Peyer's patch (tissue), 4 donors: ENCODE measurements at regions not wholly inside any gene's neighbourhood (a gene's known extent, or its start where the extent isn't known, plus 50 kb on each side); places are given as distances from the start of the nearest gene placed in this dataset.

ENCODE experiments used
- DNase-seq, 3 donors: peaks; one replicate each; pipeline ENCODE4 v3.0.0-alpha.2; 2017 to 2019
- H3K27ac ChIP-seq, 4 donors: fragments of 200-600 bp; sonication (generic); one replicate each; pipeline ENCODE4 v1.5.1; 2016 to 2019
- H3K27me3 ChIP-seq, 2 donors: fragments of 200-600 bp; sonication (generic); one replicate each; pipeline ENCODE4 v1.5.1; 2019
- H3K36me3 ChIP-seq, 3 donors: fragments of 200-600 bp; sonication (generic); one replicate each; pipeline ENCODE4 v1.5.1; 2016 to 2019
- H3K4me1 ChIP-seq, 4 donors: fragments of 200-600 bp; sonication (generic); one replicate each; pipeline ENCODE4 v1.5.1; 2016 to 2019
- H3K4me3 ChIP-seq, 4 donors: fragments of 200-600 bp; sonication (generic); 1 replicate in 3 of 4; 2 replicates in 1 of 4; pipeline ENCODE4 v1.5.1; 2016 to 2019; ENCODE audit warnings: mild to moderate bottlenecking in 1 of 4
- H3K9me3 ChIP-seq, 4 donors: fragments of 200-600 bp; sonication (generic); one replicate each; pipeline ENCODE4 v1.5.1; 2016 to 2019; ENCODE audit warnings: mild to moderate bottlenecking in 1 of 4
- CTCF ChIP-seq, 6 experiments: fragments of 450-650 bp in 4 of 6; fragments of 200-600 bp in 2 of 6; sonication (generic) in 1 of 6; IDR thresholded peaks; one replicate each; pipeline ENCODE4 v1.5.1; 2017 to 2019; ENCODE audit warnings: antibody characterized with exemption in 6 of 6, mild to moderate bottlenecking in 3 of 6, moderate library complexity in 1 of 6
- POLR2A ChIP-seq, 2 donors: fragments of 450-650 bp; IDR thresholded peaks; one replicate each; pipeline ENCODE4 v1.5.1; 2017; ENCODE audit warnings: antibody characterized with exemption in 2 of 2, mild to moderate bottlenecking in 2 of 2, moderate library complexity in 2 of 2

GRCh38 chr10:78328592-78329404 is 295.1 kb downstream of the RPS24 start:
- Histone ChIP-seq H3K4me1 (no peaks in the 10 kb centered on the region), H3K9me3 (peaks cover 0 to 3% (median 0%) of the 10 kb centered on the region in 4 donors), H3K4me3 (no peak overlapping the region), H3K36me3 (no peaks in the 10 kb centered on the region), H3K27ac (no peak overlapping the region), H3K27me3 (no peaks in the 10 kb centered on the region)
- TF ChIP-seq CTCF (IDR thresholded peaks at IDR 0.05): no peak
- no peak for TF ChIP-seq POLR2A (IDR thresholded peaks at IDR 0.05)
- peak in 2 of 3 donors; percentile 11 to 21 for DNase-seq

GRCh38 chr10:78330884-78331283 is 297.2 kb downstream of the RPS24 start:
- Histone ChIP-seq H3K4me1 (peaks cover 0 to 5% (median 0%) of the 10 kb centered on the region in 4 donors), H3K27me3 (no peaks in the 10 kb centered on the region), H3K9me3 (peaks cover 0 to 3% (median 0%) of the 10 kb centered on the region in 4 donors), H3K27ac (peak overlapping the region in 1 of 4 donors; percentile 59), H3K36me3 (no peaks in the 10 kb centered on the region), H3K4me3 (no peak overlapping the region)
- DNase-seq: no peak
- TF ChIP-seq POLR2A (IDR thresholded peaks at IDR 0.05) (no peak), CTCF (IDR thresholded peaks at IDR 0.05) (no peak)

GRCh38 chr10:78331391-78331922 is 297.8 kb downstream of the RPS24 start:
- H3K27me3 ChIP-seq: no peaks in the 10 kb centered on the region
- TF ChIP-seq CTCF (IDR thresholded peaks at IDR 0.05) (no peak), POLR2A (IDR thresholded peaks at IDR 0.05) (no peak)
- H3K9me3 ChIP-seq: peaks cover 0 to under 1% (median 0%) of the 10 kb centered on the region in 4 donors
- H3K4me3 ChIP-seq: no peak overlapping the region
- H3K27ac ChIP-seq: peak overlapping the region in 1 of 4 donors; percentile 59
- DNase-seq: peak in 1 of 3 donors; percentile 21
- peaks cover 0 to 7% (median 0%) of the 10 kb centered on the region in 4 donors for H3K4me1 ChIP-seq
- no peaks in the 10 kb centered on the region for H3K36me3 ChIP-seq

GRCh38 chr10:78332012-78332411 is 298.3 kb downstream of the RPS24 start:
- TF ChIP-seq CTCF (IDR thresholded peaks at IDR 0.05) (no peak), POLR2A (IDR thresholded peaks at IDR 0.05) (no peak)
- no peak overlapping the region for H3K4me3 ChIP-seq
- H3K36me3 ChIP-seq: no peaks in the 10 kb centered on the region
- peak overlapping the region in 1 of 4 donors; percentile 59 for H3K27ac ChIP-seq
- DNase-seq: no peak
- H3K9me3 ChIP-seq: no peaks in the 10 kb centered on the region
- peaks cover 0 to 7% (median 0%) of the 10 kb centered on the region in 4 donors for H3K4me1 ChIP-seq
- H3K27me3 ChIP-seq: no peaks in the 10 kb centered on the region

GRCh38 chr10:78332657-78333056 is 299.0 kb downstream of the RPS24 start:
- H3K9me3 ChIP-seq: no peaks in the 10 kb centered on the region
- TF ChIP-seq POLR2A (IDR thresholded peaks at IDR 0.05) (no peak), CTCF (IDR thresholded peaks at IDR 0.05) (no peak)
- no peak overlapping the region for H3K4me3 ChIP-seq
- peak overlapping the region in 1 of 4 donors; percentile 59 for H3K27ac ChIP-seq
- no peak for DNase-seq
- peaks cover 0 to 7% (median 0%) of the 10 kb centered on the region in 4 donors for H3K4me1 ChIP-seq
- no peaks in the 10 kb centered on the region for H3K27me3 ChIP-seq
- no peaks in the 10 kb centered on the region for H3K36me3 ChIP-seq
